Activated naive CD8-positive, alpha-beta T cell (primary cell): ENCODE measurements at regions not wholly inside any gene's neighbourhood (a gene's known extent, or its start where the extent isn't known, plus 50 kb on each side); places are given as distances from the start of the nearest gene placed in this dataset.
"Not testable (repeated sequence)": the region's sequence is repeated elsewhere in the genome, so short reads cannot be mapped to it uniquely, and the experiment has no call there.

ENCODE experiments used
- H3K27ac Mint-ChIP-seq: one replicate; pipeline ENCODE4 v1.8.0; 2021; ENCODE audit warnings: mixed read lengths
- H3K27me3 Mint-ChIP-seq: one replicate; pipeline ENCODE4 v1.8.0; 2021; ENCODE audit warnings: mixed read lengths
- H3K36me3 Mint-ChIP-seq: one replicate; pipeline ENCODE4 v1.8.0; 2021; ENCODE audit warnings: mixed read lengths
- H3K4me1 Mint-ChIP-seq: one replicate; pipeline ENCODE4 v1.8.0; 2021; ENCODE audit warnings: low read depth, mixed read lengths
- H3K4me3 Mint-ChIP-seq: one replicate; pipeline ENCODE4 v1.8.0; 2021; ENCODE audit warnings: mild to moderate bottlenecking, mixed read lengths
- H3K9me3 Mint-ChIP-seq: one replicate; pipeline ENCODE4 v1.8.0; 2021; ENCODE audit warnings: low read depth, mixed read lengths

GRCh38 chr1:58942759-58943191, 158.9 kb upstream of the JUN start:
- Mint-ChIP-seq H3K27ac (peak overlapping the region; percentile 79), H3K4me1 (peaks cover 64% of the 10 kb centered on the region), H3K9me3 (no peaks in the 10 kb centered on the region), H3K4me3 (peak overlapping the region; percentile 73), H3K36me3 (no peaks in the 10 kb centered on the region), H3K27me3 (no peaks in the 10 kb centered on the region)

- H3K27ac Mint-ChIP-seq, result no peak overlapping the region
- H3K27me3 Mint-ChIP-seq, result no peaks in the 10 kb centered on the region
- H3K9me3 Mint-ChIP-seq, result no peaks in the 10 kb centered on the region
- H3K4me3 Mint-ChIP-seq, result no peak overlapping the region
- H3K36me3 Mint-ChIP-seq, result no peaks in the 10 kb centered on the region
- peaks cover 72% of the 10 kb centered on the region for H3K4me1 Mint-ChIP-seq
These were observed 159.9 kb upstream of the JUN start for GRCh38 chr1:58943776-58944175.

GRCh38 chr1:58944439-58944838, 160.6 kb upstream of the JUN start:
- no peak overlapping the region for H3K27ac Mint-ChIP-seq
- no peaks in the 10 kb centered on the region for H3K27me3 Mint-ChIP-seq
- H3K4me3 Mint-ChIP-seq, result no peak overlapping the region

GRCh38 chr1:58946390-58946789, 162.5 kb upstream of the JUN start:
- Mint-ChIP-seq H3K27ac (no peak overlapping the region), H3K9me3 (no peaks in the 10 kb centered on the region), H3K36me3 (no peaks in the 10 kb centered on the region), H3K4me1 (peaks cover 68% of the 10 kb centered on the region), H3K27me3 (no peaks in the 10 kb centered on the region), H3K4me3 (no peak overlapping the region)

More at GRCh38 chr1:58944439-58944838, 160.6 kb upstream of the JUN start:
- no peaks in the 10 kb centered on the region for H3K9me3 Mint-ChIP-seq
- H3K4me1 Mint-ChIP-seq, result peaks cover 79% of the 10 kb centered on the region
- no peaks in the 10 kb centered on the region for H3K36me3 Mint-ChIP-seq

GRCh38 chr1:58948671-58949070, 164.8 kb upstream of the JUN start:
- Mint-ChIP-seq H3K4me1 (peaks cover 45% of the 10 kb centered on the region), H3K27ac (no peak overlapping the region), H3K36me3 (peaks cover 2% of the 10 kb centered on the region), H3K9me3 (no peaks in the 10 kb centered on the region), H3K27me3 (no peaks in the 10 kb centered on the region), H3K4me3 (peak overlapping the region; percentile 8)

- Mint-ChIP-seq H3K27me3 (no peaks in the 10 kb centered on the region), H3K4me3 (no peak overlapping the region), H3K4me1 (peaks cover 35% of the 10 kb centered on the region), H3K27ac (no peak overlapping the region), H3K36me3 (peaks cover 4% of the 10 kb centered on the region), H3K9me3 (no peaks in the 10 kb centered on the region)
These were observed 165.8 kb upstream of the JUN start for GRCh38 chr1:58949551-58950220.

- H3K27me3 Mint-ChIP-seq, result no peaks in the 10 kb centered on the region
- peaks cover 4% of the 10 kb centered on the region for H3K36me3 Mint-ChIP-seq
- peaks cover 30% of the 10 kb centered on the region for H3K4me1 Mint-ChIP-seq
- H3K27ac Mint-ChIP-seq, result no peak overlapping the region
- H3K4me3 Mint-ChIP-seq, result no peak overlapping the region
- H3K9me3 Mint-ChIP-seq, result no peaks in the 10 kb centered on the region
These were observed 167.1 kb upstream of the JUN start for GRCh38 chr1:58950897-58951296.

GRCh38 chr1:58953951-58954350, 170.1 kb upstream of the JUN start:
- not testable (repeated sequence) for H3K9me3 Mint-ChIP-seq, H3K4me3 Mint-ChIP-seq, H3K27ac Mint-ChIP-seq, H3K27me3 Mint-ChIP-seq, H3K36me3 Mint-ChIP-seq
- peaks cover 25% of the 10 kb centered on the region for H3K4me1 Mint-ChIP-seq

GRCh38 chr1:58963287-58963686, 179.4 kb upstream of the JUN start:
- H3K27me3 Mint-ChIP-seq, H3K4me3 Mint-ChIP-seq, H3K9me3 Mint-ChIP-seq, H3K36me3 Mint-ChIP-seq, H3K27ac Mint-ChIP-seq: not testable (repeated sequence)
- H3K4me1 Mint-ChIP-seq, result peaks cover 28% of the 10 kb centered on the region

- Mint-ChIP-seq H3K4me3 (no peak overlapping the region), H3K27me3 (no peaks in the 10 kb centered on the region), H3K4me1 (peaks cover 35% of the 10 kb centered on the region), H3K27ac (no peak overlapping the region), H3K36me3 (no peaks in the 10 kb centered on the region), H3K9me3 (no peaks in the 10 kb centered on the region)
These were observed 180.6 kb upstream of the JUN start for GRCh38 chr1:58964428-58964827.

- no peak overlapping the region for H3K4me3 Mint-ChIP-seq
- no peaks in the 10 kb centered on the region for H3K36me3 Mint-ChIP-seq
- H3K9me3 Mint-ChIP-seq, result no peaks in the 10 kb centered on the region
- no peak overlapping the region for H3K27ac Mint-ChIP-seq
- no peaks in the 10 kb centered on the region for H3K27me3 Mint-ChIP-seq
- H3K4me1 Mint-ChIP-seq, result peaks cover 35% of the 10 kb centered on the region
These were observed 181.0 kb upstream of the JUN start for GRCh38 chr1:58964880-58965279.

- H3K27me3 Mint-ChIP-seq, result no peaks in the 10 kb centered on the region
- H3K36me3 Mint-ChIP-seq, result no peaks in the 10 kb centered on the region
- H3K9me3 Mint-ChIP-seq, result no peaks in the 10 kb centered on the region
- H3K4me1 Mint-ChIP-seq, result peaks cover 35% of the 10 kb centered on the region
- H3K4me3 Mint-ChIP-seq, result no peak overlapping the region
- no peak overlapping the region for H3K27ac Mint-ChIP-seq
These were observed 182.5 kb upstream of the JUN start for GRCh38 chr1:58966103-58966916.

- Mint-ChIP-seq H3K4me3 (no peak overlapping the region), H3K27ac (no peak overlapping the region), H3K4me1 (peaks cover 35% of the 10 kb centered on the region)
These were observed 183.3 kb upstream of the JUN start for GRCh38 chr1:58966917-58967740.

GRCh38 chr1:58968360-58968952, 184.6 kb upstream of the JUN start:
- H3K27ac Mint-ChIP-seq, result peak overlapping the region; percentile 91
- H3K9me3 Mint-ChIP-seq, result no peaks in the 10 kb centered on the region
- no peaks in the 10 kb centered on the region for H3K27me3 Mint-ChIP-seq
- peaks cover 35% of the 10 kb centered on the region for H3K4me1 Mint-ChIP-seq
- H3K36me3 Mint-ChIP-seq, result no peaks in the 10 kb centered on the region
- H3K4me3 Mint-ChIP-seq, result peak overlapping the region; percentile 69

More at GRCh38 chr1:58966917-58967740, 183.3 kb upstream of the JUN start:
- Mint-ChIP-seq H3K9me3 (no peaks in the 10 kb centered on the region), H3K36me3 (no peaks in the 10 kb centered on the region), H3K27me3 (no peaks in the 10 kb centered on the region)

- not testable (repeated sequence) for H3K36me3 Mint-ChIP-seq, H3K4me3 Mint-ChIP-seq, H3K27me3 Mint-ChIP-seq, H3K9me3 Mint-ChIP-seq, H3K27ac Mint-ChIP-seq
- peaks cover 35% of the 10 kb centered on the region for H3K4me1 Mint-ChIP-seq
These were observed 185.3 kb upstream of the JUN start for GRCh38 chr1:58969176-58969575.
